Sigmoid colon (tissue), 6 donors: ENCODE measurements at regions not wholly inside any gene's neighbourhood (a gene's known extent, or its start where the extent isn't known, plus 50 kb on each side); places are given as distances from the start of the nearest gene placed in this dataset.
"Not testable (repeated sequence)": the region's sequence is repeated elsewhere in the genome, so short reads cannot be mapped to it uniquely, and the experiment has no call there.

Experiments used
- DNase-seq: peaks from one replicate; pipeline ENCODE4 v3.0.0-alpha.2; 2019
- H3K27ac ChIP-seq, 4 donors: fragments of 200-600 bp; sonication (generic); one replicate each; pipeline ENCODE4 v1.5.1; 2016 to 2019; ENCODE audit warnings: mild to moderate bottlenecking in 1 of 4
- H3K27me3 ChIP-seq, 3 donors: fragments of 200-600 bp; sonication (generic); one replicate each; pipeline ENCODE4 v1.5.1; 2019; ENCODE audit warnings: mild to moderate bottlenecking in 1 of 3
- H3K36me3 ChIP-seq, 4 donors: fragments of 200-600 bp; sonication (generic); one replicate each; pipeline ENCODE4 v1.5.1; 2016 to 2019
- H3K4me1 ChIP-seq, 4 donors: fragments of 200-600 bp; sonication (generic); one replicate each; pipeline ENCODE4 v1.5.1; 2017 to 2019
- H3K4me3 ChIP-seq, 4 donors: fragments of 200-600 bp; sonication (generic); one replicate each; pipeline ENCODE4 v1.5.1; 2017 to 2019; ENCODE audit warnings: mild to moderate bottlenecking in 2 of 4, moderate library complexity in 1 of 4
- H3K9me3 ChIP-seq, 4 donors: fragments of 200-600 bp in 3 of 4; sonication (generic) in 3 of 4; one replicate each; pipeline versions ENCODE4 v1.5.1 to v1.6.1; 2013 to 2019
- CTCF ChIP-seq, 4 experiments: fragments of 450-650 bp in 3 of 4; fragments of 200-600 bp in 1 of 4; IDR thresholded peaks; one replicate each; pipeline ENCODE4 v1.5.1; 2016 to 2019; ENCODE audit warnings: antibody characterized with exemption in 4 of 4, mild to moderate bottlenecking in 3 of 4, moderate library complexity in 2 of 4
- WGBS, 2 donors: extraction: QIAGEN DNeasy Blood & Tissue Kit; methylation state at CpG; one replicate each; pipeline ENCODE4 v1.1.7; 2013; 5-methylcytosine and 5-hydroxymethylcytosine counted together
- intact Hi-C: fragments of 100-400 bp; cut with DNase I; formaldehyde crosslinking; loops from one replicate; pipeline ENCODE4 v1.15.1; 2023
- donor health status: healthy with polysubstance abuse.
- donor health status: healthy.

GRCh38 chr4:9110700-9111099 lies 59.5 kb upstream of the FAM90A26 start:
- DNase-seq, H3K4me3 ChIP-seq, intact Hi-C loops, H3K27me3 ChIP-seq, H3K4me1 ChIP-seq, H3K9me3 ChIP-seq, H3K36me3 ChIP-seq, H3K27ac ChIP-seq: not testable (repeated sequence)
- 83 to 86% methylated on average over 3 of the region's 3 CpGs for WGBS, 2 donors

GRCh38 chr4:9103148-9103524 lies 67.1 kb upstream of the FAM90A26 start:
- DNase-seq, H3K9me3 ChIP-seq, H3K4me3 ChIP-seq, H3K27ac ChIP-seq, H3K36me3 ChIP-seq, H3K4me1 ChIP-seq, intact Hi-C loops, H3K27me3 ChIP-seq: not testable (repeated sequence)
- 9 to 42% methylated on average over 6 of the region's 6 CpGs for WGBS, 2 donors
- peak in 2 of 4 experiments; percentile 10 to 13 for TF ChIP-seq CTCF (IDR thresholded peaks at IDR 0.05)

GRCh38 chr4:9102471-9103147 lies 67.6 kb upstream of the FAM90A26 start:
- H3K4me3 ChIP-seq, H3K36me3 ChIP-seq, H3K4me1 ChIP-seq, H3K27ac ChIP-seq, H3K27me3 ChIP-seq, DNase-seq, intact Hi-C loops, H3K9me3 ChIP-seq: not testable (repeated sequence)
- WGBS, 2 donors, result 18 to 74% methylated on average over 22 of the region's 22 CpGs

- H3K4me1 ChIP-seq, DNase-seq: not testable (repeated sequence)
- WGBS, 2 donors, result 82 to 90% methylated on average over 5 of the region's 5 CpGs
These were observed 73.9 kb upstream of the FAM90A26 start for GRCh38 chr4:9096330-9096729.

GRCh38 chr4:9078796-9079195 lies 91.4 kb upstream of the FAM90A26 start:
- H3K9me3 ChIP-seq, H3K36me3 ChIP-seq, H3K27ac ChIP-seq, DNase-seq, H3K4me3 ChIP-seq, intact Hi-C loops, H3K4me1 ChIP-seq, H3K27me3 ChIP-seq: not testable (repeated sequence)
- 87 to 92% methylated on average over 15 of the region's 15 CpGs for WGBS, 2 donors

More at GRCh38 chr4:9096330-9096729, 73.9 kb upstream of the FAM90A26 start:
- H3K4me3 ChIP-seq, H3K27me3 ChIP-seq, H3K27ac ChIP-seq, H3K9me3 ChIP-seq, H3K36me3 ChIP-seq, intact Hi-C loops: not testable (repeated sequence)

GRCh38 chr4:9076974-9077373 lies 93.2 kb upstream of the FAM90A26 start:
- intact Hi-C loops, DNase-seq, H3K27me3 ChIP-seq, H3K4me1 ChIP-seq, H3K36me3 ChIP-seq, H3K4me3 ChIP-seq, H3K27ac ChIP-seq, H3K9me3 ChIP-seq: not testable (repeated sequence)
- WGBS, 2 donors, result 62 to 83% methylated on average over 3 of the region's 3 CpGs

- H3K36me3 ChIP-seq, DNase-seq, H3K27me3 ChIP-seq, intact Hi-C loops, H3K9me3 ChIP-seq, H3K4me3 ChIP-seq, H3K27ac ChIP-seq, H3K4me1 ChIP-seq: not testable (repeated sequence)
- 88 to 94% methylated on average over 2 of the region's 2 CpGs for WGBS, 2 donors
These were observed 93.7 kb upstream of the FAM90A26 start for GRCh38 chr4:9076486-9076885.

GRCh38 chr4:9073371-9073770 lies 96.8 kb upstream of the FAM90A26 start:
- intact Hi-C loops, result not testable (repeated sequence)

GRCh38 chr4:9072521-9073220 lies 97.5 kb upstream of the FAM90A26 start:
- intact Hi-C loops, H3K4me1 ChIP-seq, H3K27me3 ChIP-seq, H3K27ac ChIP-seq, H3K36me3 ChIP-seq, H3K4me3 ChIP-seq, DNase-seq, H3K9me3 ChIP-seq: not testable (repeated sequence)
- 64 to 74% methylated on average over 11 to 14 of the region's 14 CpGs for WGBS, 2 donors

More at GRCh38 chr4:9073371-9073770, 96.8 kb upstream of the FAM90A26 start:
- not testable (repeated sequence) for DNase-seq, H3K27me3 ChIP-seq, H3K27ac ChIP-seq, H3K9me3 ChIP-seq, H3K36me3 ChIP-seq, H3K4me1 ChIP-seq, H3K4me3 ChIP-seq
- WGBS, 2 donors, result 43 to 69% methylated on average over 6 of the region's 6 CpGs

GRCh38 chr4:9067923-9068322 lies 102.3 kb upstream of the FAM90A26 start:
- H3K27me3 ChIP-seq, intact Hi-C loops, H3K4me3 ChIP-seq, H3K36me3 ChIP-seq, H3K27ac ChIP-seq, H3K4me1 ChIP-seq, H3K9me3 ChIP-seq, DNase-seq: not testable (repeated sequence)
- WGBS, 2 donors, result 93% methylated on average over 2 of the region's 2 CpGs

GRCh38 chr4:9063612-9064011 lies 106.6 kb upstream of the FAM90A26 start:
- 90 to 91% methylated on average over 4 to 5 of the region's 5 CpGs for WGBS, 2 donors
- H3K27ac ChIP-seq, DNase-seq, intact Hi-C loops, H3K4me3 ChIP-seq, H3K36me3 ChIP-seq, H3K9me3 ChIP-seq, H3K4me1 ChIP-seq, H3K27me3 ChIP-seq: not testable (repeated sequence)

- DNase-seq, H3K36me3 ChIP-seq, H3K4me3 ChIP-seq, H3K27ac ChIP-seq, intact Hi-C loops, H3K4me1 ChIP-seq, H3K9me3 ChIP-seq, H3K27me3 ChIP-seq: not testable (repeated sequence)
- 67 to 73% methylated on average over 3 of the region's 3 CpGs for WGBS, 2 donors
These were observed 145.3 kb upstream of the FAM90A26 start for GRCh38 chr4:9024866-9025265.
